GM23338 (cell line): ENCODE measurements at regions not wholly inside any gene's neighbourhood (a gene's known extent, or its start where the extent isn't known, plus 50 kb on each side); places are given as distances from the start of the nearest gene placed in this dataset.

Experiments used
- ATAC-seq: fragments of 200-7000 bp; cut with Tn5 transposase; 3 replicates; pipeline ENCODE4 v1.9.1; 2020
- DNase-seq: peaks from one replicate; pipeline ENCODE4 v3.0.0-alpha.2; 2015; ENCODE audit warnings: low spot score
- H2AFZ ChIP-seq: fragments of 200-600 bp; sonication (generic); 2 replicates; pipeline ENCODE4 v1.8.0; 2016; ENCODE audit warnings: antibody characterized with exemption, mild to moderate bottlenecking, moderate library complexity
- H3F3A ChIP-seq: fragments of 200-600 bp; sonication (generic); replicated peaks from 2 replicates; pipeline ENCODE4 v1.8.0; 2017; ENCODE audit warnings: antibody characterized with exemption, mixed run types, low read depth
- H3K27ac ChIP-seq: fragments of 200-600 bp; sonication (generic); 2 replicates; pipeline ENCODE4 v1.6.1; 2016; ENCODE audit warnings: low read depth
- H3K27me3 ChIP-seq: fragments of 200-600 bp; sonication (generic); 2 replicates; pipeline ENCODE4 v1.8.0; 2016; ENCODE audit warnings: mild to moderate bottlenecking, mixed run types, moderate library complexity; ENCODE audit not compliant: insufficient read depth
- H3K36me3 ChIP-seq: fragments of 200-600 bp; sonication (generic); 2 replicates; pipeline ENCODE4 v1.8.0; 2016; ENCODE audit warnings: mild to moderate bottlenecking; ENCODE audit not compliant: insufficient read depth
- H3K4me1 ChIP-seq: fragments of 200-600 bp; sonication (generic); 2 replicates; pipeline ENCODE4 v1.8.0; 2016; ENCODE audit warnings: mild to moderate bottlenecking, moderate library complexity; ENCODE audit not compliant: insufficient read depth
- H3K4me2 ChIP-seq: fragments of 200-600 bp; sonication (generic); 2 replicates; pipeline ENCODE4 v1.7.1; 2017; ENCODE audit warnings: mixed run types
- H3K4me3 ChIP-seq: fragments of 200-600 bp; sonication (generic); 2 replicates; pipeline ENCODE4 v1.6.1; 2016; ENCODE audit warnings: mixed run types
- H3K79me2 ChIP-seq: fragments of 200-600 bp; sonication (generic); replicated peaks from 2 replicates; pipeline ENCODE4 v1.8.0; 2017; ENCODE audit warnings: mild to moderate bottlenecking; ENCODE audit not compliant: insufficient read depth
- H3K9me2 ChIP-seq: fragments of 200-600 bp; sonication (generic); 2 replicates; pipeline ENCODE4 v1.8.0; 2017; ENCODE audit not compliant: insufficient read depth
- H4K20me1 ChIP-seq: fragments of 200-600 bp; sonication (generic); replicated peaks from 2 replicates; pipeline ENCODE4 v1.8.0; 2017; ENCODE audit warnings: mild to moderate bottlenecking; ENCODE audit not compliant: insufficient read depth
- H3K27ac Mint-ChIP-seq: 2 replicates; pipeline ENCODE4 v1.8.0; 2020; ENCODE audit warnings: inconsistent platforms, mild to moderate bottlenecking, moderate library complexity, mixed read lengths
- H3K27me3 Mint-ChIP-seq: 3 replicates; pipeline ENCODE4 v1.8.0; 2022; ENCODE audit warnings: low read depth, mild to moderate bottlenecking, moderate library complexity, mixed read lengths, inconsistent platforms; ENCODE audit not compliant: insufficient read depth, poor library complexity
- H3K36me3 Mint-ChIP-seq: 3 replicates; pipeline ENCODE4 v1.8.0; 2021; ENCODE audit warnings: low read depth, mild to moderate bottlenecking, inconsistent platforms, moderate library complexity, mixed read lengths
- H3K4me1 Mint-ChIP-seq: 3 replicates; pipeline ENCODE4 v1.8.0; 2020; ENCODE audit warnings: mild to moderate bottlenecking, inconsistent platforms, mixed read lengths
- H3K4me3 Mint-ChIP-seq: 3 replicates; pipeline ENCODE4 v1.8.0; 2021; ENCODE audit warnings: moderate library complexity, mild to moderate bottlenecking, inconsistent platforms, mixed read lengths
- H3K9me3 Mint-ChIP-seq: 3 replicates; pipeline ENCODE4 v1.8.0; 2020; ENCODE audit warnings: moderate library complexity, mild to moderate bottlenecking, inconsistent platforms, mixed read lengths
- CREB1 ChIP-seq: fragments of 250-450 bp; sonication (Bioruptor Pico); IDR thresholded peaks from 2 replicates; pipeline ENCODE4 v1.5.0; 2020; ENCODE audit warnings: low read depth, mild to moderate bottlenecking, moderate library complexity
- CTCF ChIP-seq, 2 experiments: fragments of 200-600 bp in 1 of 2; sonication (generic) in 1 of 2; conservative IDR thresholded peaks; 2 replicates each; pipeline versions ENCODE4 v1.5.1 to v1.6.1; 2016 to 2017; ENCODE audit warnings: antibody characterized with exemption in 2 of 2, low read depth in 2 of 2, mild to moderate bottlenecking in 2 of 2, moderate library complexity in 1 of 2
- EZH2 ChIP-seq: fragments of 200-600 bp; sonication (generic); IDR thresholded peaks from one replicate; pipeline ENCODE4 v1.8.0; 2017; ENCODE audit warnings: antibody characterized with exemption, mild to moderate bottlenecking, low read depth; ENCODE audit not compliant: unreplicated experiment
- EZH2phosphoT487 ChIP-seq: fragments of 200-600 bp; sonication (generic); IDR thresholded peaks from one replicate; pipeline ENCODE4 v1.8.1; 2018; ENCODE audit warnings: antibody characterized with exemption; ENCODE audit not compliant: unreplicated experiment
- JUNB ChIP-seq: IDR thresholded peaks from one replicate; pipeline ENCODE4 v1.6.1; 2016; ENCODE audit warnings: antibody characterized with exemption; ENCODE audit not compliant: unreplicated experiment
- NANOG ChIP-seq: IDR thresholded peaks from 2 replicates; pipeline ENCODE4 v1.6.1; 2016; ENCODE audit warnings: antibody characterized with exemption, borderline replicate concordance
- POLR2AphosphoS5 ChIP-seq: IDR thresholded peaks from 2 replicates; pipeline ENCODE4 v1.6.1; 2016; ENCODE audit warnings: antibody characterized with exemption, low read depth
- REST ChIP-seq: IDR thresholded peaks from one replicate; pipeline ENCODE4 v1.6.1; 2018; ENCODE audit warnings: antibody characterized with exemption; ENCODE audit not compliant: unreplicated experiment
- STAT1 ChIP-seq: IDR thresholded peaks from one replicate; pipeline ENCODE4 v1.6.1; 2016; ENCODE audit warnings: antibody characterized with exemption; ENCODE audit not compliant: unreplicated experiment
- ZNF114 ChIP-seq: fragments of 250-450 bp; sonication (Bioruptor Pico); IDR thresholded peaks from 2 replicates; pipeline ENCODE4 v1.5.0; 2020; ENCODE audit warnings: mild to moderate bottlenecking, moderate library complexity
- ZNF331 ChIP-seq: fragments of 250-450 bp; sonication (Bioruptor Pico); IDR thresholded peaks from 2 replicates; pipeline ENCODE4 v1.5.0; 2020; ENCODE audit warnings: low read depth, mild to moderate bottlenecking, moderate library complexity
- ZNF462 ChIP-seq: fragments of 250-450 bp; sonication (Bioruptor Pico); IDR thresholded peaks from 2 replicates; pipeline ENCODE4 v1.5.0; 2020; ENCODE audit warnings: mild to moderate bottlenecking, moderate library complexity
- TF ChIP-seq, protein P1 (sequence below): IDR thresholded peaks from 2 replicates; pipeline ENCODE4 v1.6.1; 2016; ENCODE audit warnings: antibody characterized with exemption

- peaks cover 7% of the 10 kb centered on the region; the same call in 1 of the 2 replicates for H3K9me2 ChIP-seq
- no peaks in the 10 kb centered on the region for H3F3A ChIP-seq
- TF ChIP-seq EZH2phosphoT487, result no peak
- no peak for TF ChIP-seq EZH2
- no peak for TF ChIP-seq POLR2AphosphoS5
- TF ChIP-seq NANOG, result no peak
- TF ChIP-seq JUNB, result no peak
- TF ChIP-seq, protein P1, sequence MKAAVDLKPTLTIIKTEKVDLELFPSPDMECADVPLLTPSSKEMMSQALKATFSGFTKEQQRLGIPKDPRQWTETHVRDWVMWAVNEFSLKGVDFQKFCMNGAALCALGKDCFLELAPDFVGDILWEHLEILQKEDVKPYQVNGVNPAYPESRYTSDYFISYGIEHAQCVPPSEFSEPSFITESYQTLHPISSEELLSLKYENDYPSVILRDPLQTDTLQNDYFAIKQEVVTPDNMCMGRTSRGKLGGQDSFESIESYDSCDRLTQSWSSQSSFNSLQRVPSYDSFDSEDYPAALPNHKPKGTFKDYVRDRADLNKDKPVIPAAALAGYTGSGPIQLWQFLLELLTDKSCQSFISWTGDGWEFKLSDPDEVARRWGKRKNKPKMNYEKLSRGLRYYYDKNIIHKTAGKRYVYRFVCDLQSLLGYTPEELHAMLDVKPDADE, result no peak
- TF ChIP-seq ZNF114, result no peak
- TF ChIP-seq CREB1 (CRISPR knock-in tag), result no peak
- no peak for TF ChIP-seq STAT1
- no peak for TF ChIP-seq CTCF (conservative IDR thresholded peaks at IDR 0.05; ENCODE audit: low read depth in 2 of 2)
- TF ChIP-seq REST, result no peak
- no peak for TF ChIP-seq ZNF462 (CRISPR knock-in tag)
- no peak for TF ChIP-seq ZNF331
- H3K4me3 ChIP-seq, result no peak overlapping the region
- H3K27me3 ChIP-seq, result no peaks in the 10 kb centered on the region
- ATAC-seq (no peak), DNase-seq (no peak)
- H3K79me2 ChIP-seq, result no peaks in the 10 kb centered on the region
- no peaks in the 10 kb centered on the region; the same call in 1 of the 2 replicates for H3K36me3 ChIP-seq
- no peak overlapping the region for H3K27ac Mint-ChIP-seq
- no peak overlapping the region for H3K4me3 Mint-ChIP-seq
- H3K4me1 ChIP-seq, result no peaks in the 10 kb centered on the region
- no peaks in the 10 kb centered on the region for H3K9me3 Mint-ChIP-seq
- H3K27ac ChIP-seq, result no peak overlapping the region
- no peak overlapping the region for H2AFZ ChIP-seq
- H3K4me2 ChIP-seq, result no peak overlapping the region
- no peaks in the 10 kb centered on the region for H3K27me3 Mint-ChIP-seq
- no peaks in the 10 kb centered on the region for H3K36me3 Mint-ChIP-seq
- H4K20me1 ChIP-seq, result no peaks in the 10 kb centered on the region
- H3K4me1 Mint-ChIP-seq, result no peaks in the 10 kb centered on the region
These were observed 324.1 kb upstream of the ALCAM start for GRCh38 chr3:105042586-105042985.
